ENCODE measurements at regions not wholly inside any gene's neighbourhood (a gene's known extent, or its start where the extent isn't known, plus 50 kb on each side); places are given as distances from the start of the nearest gene placed in this dataset.

GRCh38 chr20:59395729-59396128, 95.3 kb downstream of the EDN3 start (continued):
- TF ChIP-seq REST (IDR thresholded peaks at IDR 0.05; ENCODE audit: low read depth, low read length) (no peak), SMC3 (IDR thresholded peaks at IDR 0.05; ENCODE audit: low read depth, low read length) (no peak), FOXM1 (IDR thresholded peaks at IDR 0.05; ENCODE audit: low read depth) (no peak), RCOR1 (IDR thresholded peaks at IDR 0.05; ENCODE audit: low read length) (no peak)

GRCh38 chr20:59398537-59399205, 98.3 kb downstream of the EDN3 start:
- peaks cover 8% of the 10 kb centered on the region; the same call in 1 of the 2 replicates for H3K27me3 ChIP-seq (ENCODE audit: insufficient read depth)
- no peak overlapping the region for H3K4me2 ChIP-seq
- H3K9me3 ChIP-seq: no peaks in the 10 kb centered on the region
- H4K20me1 ChIP-seq (ENCODE audit: insufficient read depth): no peaks in the 10 kb centered on the region
- WGBS (ENCODE audit: low lambda C conversion rate): 53% methylated on average over 12 of the region's 12 CpGs
- no peak overlapping the region for H3K9ac ChIP-seq
- no peaks in the 10 kb centered on the region for H3K36me3 ChIP-seq (replicated peaks in 1 of 2; ENCODE audit: control insufficient read depth in 1 of 2, insufficient read depth in 2 of 2, low read length in 1 of 2)
- peak overlapping the region in 1 of 2 experiments; percentile 9; a peak in 1 of 4 replicates for H3K27ac ChIP-seq (ENCODE audit: low read depth in 2 of 2, low read length in 1 of 2)
- H3K4me3 ChIP-seq (ENCODE audit: low read depth in 2 of 2, low read length in 1 of 2): no peak overlapping the region
- H3F3A ChIP-seq (replicated peaks; ENCODE audit: insufficient read depth): no peaks in the 10 kb centered on the region
- H3K79me2 ChIP-seq (ENCODE audit: insufficient read depth): no peaks in the 10 kb centered on the region
- H2AFZ ChIP-seq (ENCODE audit: low read depth): no peak overlapping the region
- TF ChIP-seq RXRA (IDR thresholded peaks at IDR 0.05; ENCODE audit: borderline replicate concordance, low read depth) (no peak), REST (IDR thresholded peaks at IDR 0.05; ENCODE audit: low read depth, low read length) (no peak), TEAD4 (IDR thresholded peaks at IDR 0.05; ENCODE audit: borderline replicate concordance, insufficient read depth) (no peak), MXI1 (IDR thresholded peaks at IDR 0.05; ENCODE audit: low read depth, low read length) (no peak), EP300 (IDR thresholded peaks at IDR 0.05; ENCODE audit: borderline replicate concordance in 1 of 2, low read depth in 1 of 2, low read length in 1 of 2) (no peak), ELF1 (IDR thresholded peaks at IDR 0.05) (no peak), MEF2A (IDR thresholded peaks at IDR 0.05; ENCODE audit: borderline replicate concordance, low read depth) (no peak), NRF1 (IDR thresholded peaks at IDR 0.05; ENCODE audit: low read depth, low read length) (no peak), FOSL2 (IDR thresholded peaks at IDR 0.05; ENCODE audit: borderline replicate concordance, low read depth) (no peak), SIN3A (IDR thresholded peaks at IDR 0.05; ENCODE audit: borderline replicate concordance, low read depth, low read length) (no peak), RAD21 (IDR thresholded peaks at IDR 0.05; ENCODE audit: low read length) (no peak)
- no peaks in the 10 kb centered on the region for H3K9me2 ChIP-seq
- peaks cover 0 to 33% of the 10 kb centered on the region in 2 experiments; a peak in 1 of 4 replicates for H3K4me1 ChIP-seq (ENCODE audit: control insufficient read depth in 1 of 2, insufficient read depth in 2 of 2, low read depth in 1 of 2, low read length in 1 of 2)
- ChIA-PET POLR2A (no interaction called here), CTCF (interaction anchor here (0.9 to 10.0 kb wide), 2 partner anchors 11 to 175 kb away, joined by 4 to 106 read pairs; no protein-coding TSS in a partner anchor)
- DNase-seq: no peak
